Activated B cell treated with CpG ODN at 0.5 μM for 24 hours (primary cell): ENCODE measurements at regions not wholly inside any gene's neighbourhood (a gene's known extent, or its start where the extent isn't known, plus 50 kb on each side); places are given as distances from the start of the nearest gene placed in this dataset.

Source experiments
- ATAC-seq: fragments of 200-7000 bp; cut with Tn5 transposase; one replicate; pipeline ENCODE4 v1.10.0; 2021; ENCODE audit warnings: low read depth, mild to moderate bottlenecking, moderate library complexity
- CTCF ChIA-PET: fragments of 350-600 bp; sonication (Branson Sonifier 250); formaldehyde crosslinking; loops from one replicate; lab custom pipeline; 2021; ENCODE audit warnings: antibody characterized with exemption; lab: Charles Lee
- POLR2A ChIA-PET: fragments of 350-600 bp; sonication (Branson Sonifier 250); formaldehyde crosslinking; loops from one replicate; lab custom pipeline; 2021; ENCODE audit warnings: antibody characterized with exemption; lab: Charles Lee
- DNase-seq: peaks from one replicate; pipeline ENCODE4 v3.0.0; 2022
- H3K27ac Mint-ChIP-seq: one replicate; pipeline ENCODE4 v1.8.0; 2020; ENCODE audit warnings: mixed read lengths
- H3K27me3 Mint-ChIP-seq: one replicate; pipeline ENCODE4 v1.8.0; 2021; ENCODE audit warnings: mixed read lengths
- H3K36me3 Mint-ChIP-seq: one replicate; pipeline ENCODE4 v1.8.0; 2021; ENCODE audit warnings: low read depth, mixed read lengths
- H3K4me1 Mint-ChIP-seq: one replicate; pipeline ENCODE4 v1.8.0; 2021; ENCODE audit warnings: mixed read lengths
- H3K4me3 Mint-ChIP-seq: one replicate; pipeline ENCODE4 v1.8.0; 2020; ENCODE audit warnings: mild to moderate bottlenecking, mixed read lengths
- H3K9me3 Mint-ChIP-seq: one replicate; pipeline ENCODE4 v1.8.0; 2020; ENCODE audit warnings: mixed read lengths
- intact Hi-C: fragments of 100-400 bp; cut with micrococcal nuclease; formaldehyde crosslinking; loops from one replicate; pipeline ENCODE4 v1.15.1; 2024
- TF ChIP-seq, protein P1 (sequence below): fragments of 200-600 bp; IDR thresholded peaks from one replicate; pipeline ENCODE4 v1.8.0; 2022; ENCODE audit warnings: antibody characterized with exemption, mild to moderate bottlenecking

- DNase-seq (no peak), ATAC-seq (no peak)
- no peak overlapping the region for H3K4me3 Mint-ChIP-seq
- H3K36me3 Mint-ChIP-seq = no peaks in the 10 kb centered on the region
- no peak overlapping the region for H3K27ac Mint-ChIP-seq
- POLR2A ChIA-PET = no interaction called here
- peaks cover 4% of the 10 kb centered on the region for H3K27me3 Mint-ChIP-seq
- intact Hi-C loops = no loop called here
- no peaks in the 10 kb centered on the region for H3K4me1 Mint-ChIP-seq
- CTCF ChIA-PET = interaction anchor here (1.2 kb wide), 1 partner anchor 232 kb away, joined by 4 read pairs; no protein-coding TSS in a partner anchor
- no peaks in the 10 kb centered on the region for H3K9me3 Mint-ChIP-seq
- TF ChIP-seq, protein P1, sequence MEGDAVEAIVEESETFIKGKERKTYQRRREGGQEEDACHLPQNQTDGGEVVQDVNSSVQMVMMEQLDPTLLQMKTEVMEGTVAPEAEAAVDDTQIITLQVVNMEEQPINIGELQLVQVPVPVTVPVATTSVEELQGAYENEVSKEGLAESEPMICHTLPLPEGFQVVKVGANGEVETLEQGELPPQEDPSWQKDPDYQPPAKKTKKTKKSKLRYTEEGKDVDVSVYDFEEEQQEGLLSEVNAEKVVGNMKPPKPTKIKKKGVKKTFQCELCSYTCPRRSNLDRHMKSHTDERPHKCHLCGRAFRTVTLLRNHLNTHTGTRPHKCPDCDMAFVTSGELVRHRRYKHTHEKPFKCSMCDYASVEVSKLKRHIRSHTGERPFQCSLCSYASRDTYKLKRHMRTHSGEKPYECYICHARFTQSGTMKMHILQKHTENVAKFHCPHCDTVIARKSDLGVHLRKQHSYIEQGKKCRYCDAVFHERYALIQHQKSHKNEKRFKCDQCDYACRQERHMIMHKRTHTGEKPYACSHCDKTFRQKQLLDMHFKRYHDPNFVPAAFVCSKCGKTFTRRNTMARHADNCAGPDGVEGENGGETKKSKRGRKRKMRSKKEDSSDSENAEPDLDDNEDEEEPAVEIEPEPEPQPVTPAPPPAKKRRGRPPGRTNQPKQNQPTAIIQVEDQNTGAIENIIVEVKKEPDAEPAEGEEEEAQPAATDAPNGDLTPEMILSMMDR = no peak
These were observed 85.3 kb downstream of the ENGASE start for GRCh38 chr17:79159926-79160325.

- peaks cover 4% of the 10 kb centered on the region for H3K27me3 Mint-ChIP-seq
These were observed 84.8 kb downstream of the ENGASE start for GRCh38 chr17:79159471-79159870.

GRCh38 chr17:79156463-79157095 lies 82.0 kb downstream of the ENGASE start:
- Mint-ChIP-seq H3K4me3 (no peak overlapping the region), H3K27me3 (no peaks in the 10 kb centered on the region), H3K27ac (no peak overlapping the region), H3K9me3 (no peaks in the 10 kb centered on the region), H3K4me1 (no peaks in the 10 kb centered on the region), H3K36me3 (no peaks in the 10 kb centered on the region)
- DNase-seq (no peak), ATAC-seq (no peak)
- TF ChIP-seq, protein P1 = no peak
- ChIA-PET POLR2A (no interaction called here), CTCF (interaction anchor here (1.0 kb wide), 1 partner anchor 244 kb away, joined by 4 read pairs; no protein-coding TSS in a partner anchor)
- intact Hi-C loops = no loop called here

More at GRCh38 chr17:79159471-79159870, 84.8 kb downstream of the ENGASE start:
- no peak for ATAC-seq
- TF ChIP-seq, protein P1 = no peak
- Mint-ChIP-seq H3K9me3 (no peaks in the 10 kb centered on the region), H3K36me3 (no peaks in the 10 kb centered on the region), H3K27ac (no peak overlapping the region), H3K4me1 (no peaks in the 10 kb centered on the region), H3K4me3 (no peak overlapping the region)
- intact Hi-C loops = no loop called here
- no peak for DNase-seq
- CTCF ChIA-PET = interaction anchor here (1.2 kb wide), 1 partner anchor 232 kb away, joined by 4 read pairs; no protein-coding TSS in a partner anchor
- POLR2A ChIA-PET = no interaction called here

DNA sequence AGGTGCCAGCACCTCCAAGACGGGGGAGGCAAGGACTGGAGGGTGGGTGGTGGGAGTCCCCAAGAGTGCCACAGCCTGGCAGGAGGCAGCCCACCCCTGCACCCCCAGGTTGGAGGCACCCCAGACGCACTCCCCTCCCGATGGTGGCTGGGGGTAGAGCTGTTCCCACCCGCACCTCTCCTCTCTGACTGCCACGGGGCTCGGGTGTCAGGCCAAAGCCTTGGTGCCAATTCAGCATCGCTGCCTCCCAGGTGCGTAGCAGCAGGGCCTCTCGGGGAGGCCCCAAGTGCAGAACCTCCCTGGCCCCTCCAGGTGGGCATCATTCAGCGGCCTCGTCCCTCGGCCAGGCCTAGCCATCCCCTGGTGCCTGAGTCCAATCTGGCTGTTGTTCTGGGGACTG lies 81.1 kb downstream of the ENGASE start:
- intact Hi-C loops = no loop called here
- ATAC-seq = no peak
- Mint-ChIP-seq H3K4me3 (no peak overlapping the region), H3K27me3 (peaks cover 2% of the 10 kb centered on the region), H3K36me3 (no peaks in the 10 kb centered on the region), H3K9me3 (no peaks in the 10 kb centered on the region), H3K4me1 (no peaks in the 10 kb centered on the region), H3K27ac (no peak overlapping the region)
- ChIA-PET POLR2A (no interaction called here), CTCF (interaction anchor here (1.0 kb wide), 1 partner anchor 245 kb away, joined by 4 read pairs; no protein-coding TSS in a partner anchor)
- TF ChIP-seq, protein P1 = no peak
- DNase-seq = no peak

- no peak overlapping the region for H3K27ac Mint-ChIP-seq
- ATAC-seq = no peak
- no peaks in the 10 kb centered on the region for H3K4me1 Mint-ChIP-seq
- H3K9me3 Mint-ChIP-seq = no peaks in the 10 kb centered on the region
- ChIA-PET CTCF (no interaction called here), POLR2A (no interaction called here)
- H3K27me3 Mint-ChIP-seq = peaks cover 2% of the 10 kb centered on the region
- no peaks in the 10 kb centered on the region for H3K36me3 Mint-ChIP-seq
- TF ChIP-seq, protein P1 = no peak
- DNase-seq = no peak
- intact Hi-C loops = no loop called here
- H3K4me3 Mint-ChIP-seq = no peak overlapping the region
These were observed 80.4 kb downstream of the ENGASE start for GRCh38 chr17:79154951-79155585.
